Globus pallidus (tissue), 1 donor: ENCODE measurements at regions not wholly inside any gene's neighbourhood (a gene's known extent, or its start where the extent isn't known, plus 50 kb on each side); places are given as distances from the start of the nearest gene placed in this dataset.
"Not testable (repeated sequence)": the region's sequence is repeated elsewhere in the genome, so short reads cannot be mapped to it uniquely, and the experiment has no call there.

Source experiments
- DNase-seq: peaks from one replicate; pipeline ENCODE4 v3.0.0-alpha.2; 2015; ENCODE audit warnings: low spot score

DNA sequence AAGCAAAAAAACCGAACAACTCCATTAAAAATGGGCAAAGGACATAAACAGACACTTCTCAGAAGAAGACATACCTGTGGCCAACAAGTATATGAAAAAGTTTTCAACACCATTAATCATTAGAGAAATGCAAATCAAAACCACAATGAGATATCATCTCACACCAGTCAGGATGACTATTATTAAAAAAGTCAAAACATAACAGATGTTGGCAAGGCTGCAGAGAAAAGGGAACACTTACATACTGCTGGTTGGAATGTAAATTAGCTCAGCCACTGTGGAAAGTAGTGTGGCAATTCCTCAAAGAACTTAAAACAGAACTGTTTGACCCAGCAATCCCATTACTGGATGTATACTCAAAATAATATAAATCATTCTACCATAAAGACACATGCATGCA is 436.3 kb downstream of the KLHL13 start:
- DNase-seq, result no peak

GRCh38 chrX:117653396-117653795 is 463.2 kb downstream of the KLHL13 start:
- DNase-seq, result no peak

DNA sequence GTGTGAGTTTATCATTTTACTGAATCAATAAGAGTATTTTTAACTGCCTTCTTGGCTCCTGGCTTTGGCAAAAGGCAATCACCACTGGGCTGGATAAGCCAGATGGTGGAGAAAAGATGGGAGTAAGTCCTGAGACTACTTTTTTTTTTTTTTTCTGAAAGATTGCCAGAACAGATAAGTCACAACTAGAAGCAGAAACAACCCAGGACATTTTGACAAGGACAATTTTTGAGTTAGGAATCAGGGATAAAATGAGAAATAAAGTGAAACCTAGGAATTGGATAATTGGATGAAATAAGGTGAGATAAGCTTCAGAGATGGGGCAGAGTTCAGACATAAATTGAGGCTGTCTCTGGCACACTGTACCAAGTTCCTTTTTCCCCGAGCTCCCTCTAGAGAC is 471.0 kb downstream of the KLHL13 start:
- DNase-seq, result no peak

- DNase-seq, result no peak
Observed at GRCh38 chrX:117641913-117642656, 474.5 kb downstream of the KLHL13 start.

GRCh38 chrX:117636826-117637225 is 479.8 kb downstream of the KLHL13 start:
- no peak for DNase-seq

DNA sequence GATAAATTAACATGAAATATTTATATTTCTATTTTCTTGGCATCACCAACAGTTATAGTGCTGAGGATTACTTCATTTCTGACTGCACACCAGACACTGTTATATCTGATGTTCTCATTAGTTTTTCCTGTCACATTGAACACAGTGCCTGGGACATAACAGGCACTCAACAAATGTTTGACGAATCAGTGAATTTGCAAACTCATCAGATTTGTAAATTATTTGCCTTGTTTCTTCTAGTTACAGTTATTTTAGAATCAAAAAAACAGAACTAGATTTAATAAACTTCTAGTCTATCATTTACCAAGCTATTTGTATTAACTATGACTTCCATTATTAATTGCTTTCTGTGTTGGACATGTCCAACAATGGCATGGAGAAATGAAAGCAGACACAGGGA is 483.3 kb downstream of the KLHL13 start:
- DNase-seq, result no peak

GRCh38 chrX:117628381-117628780 is 488.2 kb downstream of the KLHL13 start:
- DNase-seq, result no peak

DNA sequence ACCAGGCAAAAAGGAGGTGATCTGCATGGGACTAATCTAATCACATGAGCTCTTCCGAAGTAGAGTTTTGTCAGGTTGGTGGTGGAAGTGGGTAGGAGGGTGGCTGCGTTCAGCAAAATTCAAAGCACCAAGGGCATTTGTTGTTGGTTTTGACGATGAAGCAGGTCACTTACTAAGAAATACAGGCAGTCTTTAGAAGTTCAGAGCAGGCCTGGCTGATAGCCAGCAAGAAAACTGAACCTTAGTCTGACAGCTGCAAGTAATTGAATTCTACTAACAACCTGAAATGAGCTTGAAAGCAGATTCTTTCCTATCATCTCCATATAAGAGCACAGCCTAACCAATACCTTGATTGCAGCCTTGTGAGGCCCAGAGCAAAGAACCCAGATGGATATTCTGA is 505.8 kb downstream of the KLHL13 start:
- DNase-seq, result no peak

GRCh38 chrX:117610049-117610448 is 506.6 kb downstream of the KLHL13 start:
- no peak for DNase-seq

- no peak for DNase-seq
Observed at GRCh38 chrX:117607561-117607960, 509.0 kb downstream of the KLHL13 start.

- not testable (repeated sequence) for DNase-seq
Observed at GRCh38 chrX:117606101-117606500, 510.5 kb downstream of the KLHL13 start.

GRCh38 chrX:117570160-117570559 is 546.5 kb downstream of the KLHL13 start:
- no peak for DNase-seq

DNA sequence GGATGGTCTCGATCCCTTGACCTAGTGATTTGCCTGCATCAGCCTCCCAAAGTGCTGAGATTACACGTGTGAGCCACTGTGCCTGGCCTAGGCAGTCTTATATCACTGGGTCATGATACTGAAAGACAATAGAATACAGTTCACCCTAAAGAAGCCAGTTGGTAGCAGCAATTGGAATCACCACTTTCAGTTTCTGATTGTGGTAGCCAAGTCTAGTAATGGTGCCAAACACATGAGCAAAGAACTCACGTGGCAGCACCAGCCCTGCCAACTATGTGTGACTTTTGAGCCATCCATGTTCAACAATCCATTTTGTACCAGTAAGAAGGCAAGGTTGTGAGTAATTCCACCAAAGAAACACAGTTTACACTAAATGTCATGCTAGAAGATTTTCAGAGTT is 548.4 kb downstream of the KLHL13 start:
- DNase-seq, result no peak

- no peak for DNase-seq
Observed at GRCh38 chrX:117543885-117544284, 572.7 kb downstream of the KLHL13 start.

DNA sequence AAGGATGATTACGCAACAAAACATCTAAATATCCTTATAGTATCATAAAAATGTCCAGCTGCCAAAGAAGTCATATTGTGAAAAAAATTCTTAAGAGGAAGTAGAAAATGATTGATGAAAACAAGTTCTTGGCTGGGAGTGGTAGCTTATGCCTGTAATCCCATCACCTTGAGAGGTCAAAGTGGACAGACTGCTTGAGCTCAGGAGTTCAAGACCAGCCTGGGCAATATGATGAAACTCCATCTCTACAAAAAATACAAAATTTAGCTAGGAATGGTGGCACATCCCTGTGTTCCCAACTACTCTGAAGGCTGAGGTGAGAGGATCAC is 577.6 kb downstream of the KLHL13 start:
- no peak for DNase-seq

DNA sequence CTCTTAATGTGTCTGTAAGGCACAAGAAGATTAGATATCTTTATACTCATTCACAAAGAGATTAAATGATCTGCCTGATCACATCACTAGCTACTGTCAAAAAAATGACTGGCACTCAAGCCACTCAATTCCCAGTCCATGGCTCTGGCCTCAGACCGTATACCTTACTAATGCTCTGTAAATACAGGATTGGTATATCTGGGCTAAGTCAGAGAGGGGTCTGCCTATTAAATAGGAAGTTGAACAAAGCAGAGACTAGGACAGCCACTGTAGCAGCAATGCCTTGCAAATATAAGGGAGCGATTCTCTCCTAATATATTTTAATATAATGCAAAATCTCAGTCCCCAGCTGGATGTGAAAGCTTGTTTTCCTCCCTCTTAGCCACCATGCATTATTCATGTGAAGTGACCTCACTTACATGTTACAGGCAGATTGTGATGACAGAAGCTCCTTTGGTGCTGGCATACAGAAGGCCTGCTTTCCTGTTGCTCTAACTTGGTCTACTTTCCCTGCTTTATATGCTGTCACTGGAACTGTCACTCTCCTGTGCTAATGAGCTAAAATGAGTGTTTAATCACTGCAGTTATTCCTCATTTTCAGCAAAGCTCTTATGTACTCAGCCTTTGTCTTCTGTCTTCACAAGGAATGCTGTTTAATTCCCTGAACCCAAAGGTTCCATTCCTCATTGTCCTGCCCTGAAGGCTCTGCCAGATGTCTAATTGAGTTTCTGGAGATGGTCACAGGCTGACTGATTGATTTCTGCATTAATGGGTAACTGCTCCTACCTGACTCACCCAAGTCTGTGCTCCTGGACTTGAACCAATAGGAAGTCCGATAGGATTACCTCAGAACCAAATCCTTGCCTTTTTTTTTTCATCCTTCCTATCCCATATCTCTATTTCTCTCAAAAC is 578.2 kb downstream of the KLHL13 start:
- peak; percentile 72 for DNase-seq

- DNase-seq, result no peak
Observed at GRCh38 chrX:117532339-117532738, 584.3 kb downstream of the KLHL13 start.

DNA sequence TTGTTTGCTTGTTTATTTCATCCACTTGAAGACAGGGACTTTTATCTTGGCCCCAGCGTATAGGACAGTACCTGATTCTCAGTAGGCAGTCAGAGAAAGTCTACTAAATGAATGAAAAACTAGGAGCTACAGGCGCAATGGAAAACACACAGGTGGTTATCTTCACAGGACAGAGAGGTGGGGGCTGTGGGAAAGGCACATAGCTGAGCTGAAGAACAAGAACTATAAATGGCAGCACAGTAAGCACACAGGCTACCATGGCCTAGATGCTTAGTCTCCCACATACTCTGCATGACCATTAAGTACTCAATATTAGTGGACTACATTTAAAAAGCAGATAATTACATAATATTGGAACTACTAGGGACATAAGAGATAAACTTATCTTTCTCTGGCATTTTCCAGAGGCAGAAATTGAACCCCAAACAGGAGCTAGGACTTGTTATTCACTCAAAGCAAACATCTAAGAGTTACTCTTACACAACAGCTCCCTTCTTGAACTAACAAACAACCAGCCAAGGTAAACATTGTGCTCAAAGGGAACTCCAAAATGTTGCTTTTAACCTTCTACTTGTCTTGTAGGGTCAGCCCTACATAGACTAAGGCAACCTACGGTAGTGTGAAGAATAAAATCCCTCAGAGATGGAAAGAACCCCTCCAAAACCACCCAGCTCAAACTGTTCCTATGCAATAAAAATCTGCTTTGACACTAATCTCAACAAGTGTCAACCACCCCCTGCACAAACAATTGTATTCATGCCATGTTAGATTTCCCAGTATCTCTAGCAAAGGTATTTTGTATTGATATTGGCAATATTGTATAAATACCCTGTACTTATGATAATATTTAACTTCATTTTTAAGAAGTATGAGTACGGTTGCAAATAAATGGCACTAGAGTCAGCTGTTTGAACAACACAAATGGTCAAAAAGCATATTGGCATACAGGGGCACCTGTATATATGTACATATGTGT is 593.6 kb downstream of the KLHL13 start:
- DNase-seq, result no peak

DNA sequence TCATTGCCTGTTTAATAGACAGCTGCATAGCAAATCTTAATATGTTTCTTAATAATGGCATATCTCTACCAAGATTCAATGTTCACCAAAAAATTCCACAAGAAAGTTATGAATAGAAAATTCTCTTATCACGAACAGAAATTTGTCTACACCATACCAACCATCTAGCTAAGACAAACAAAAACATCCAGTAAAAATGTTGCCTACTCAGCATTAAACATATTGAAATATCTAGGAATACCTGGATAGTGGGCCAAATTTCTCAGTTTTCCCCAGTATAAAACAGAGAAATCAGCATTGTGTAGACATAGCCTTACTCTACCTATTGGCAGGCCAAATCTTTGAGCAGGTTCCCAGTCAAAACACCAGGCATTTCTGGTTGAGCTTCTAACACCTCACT is 598.6 kb downstream of the KLHL13 start:
- no peak for DNase-seq

GRCh38 chrX:117511379-117511778 is 605.2 kb downstream of the KLHL13 start:
- no peak for DNase-seq

GRCh38 chrX:117510453-117510852 is 606.2 kb downstream of the KLHL13 start:
- peak; percentile 24 for DNase-seq

DNA sequence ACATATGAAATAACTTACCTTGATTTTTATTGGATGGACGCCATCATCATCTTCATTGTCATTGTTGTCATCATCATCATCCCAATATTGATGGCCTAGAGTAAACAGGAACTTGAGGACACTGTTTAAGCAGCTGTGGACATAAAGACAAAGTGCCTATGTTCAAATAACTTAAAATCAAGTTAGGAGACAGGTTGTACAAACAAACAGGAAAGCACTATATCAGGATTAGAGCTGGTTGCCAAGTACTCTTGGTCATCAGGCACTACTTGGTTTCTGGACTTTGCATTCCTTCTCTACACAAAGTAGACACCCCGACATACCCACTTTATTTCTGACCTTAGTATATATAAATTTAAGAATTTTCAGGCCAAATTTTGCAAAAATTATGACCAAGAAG is 608.6 kb downstream of the KLHL13 start:
- no peak for DNase-seq
